H7 (cell line): ENCODE measurements at regions not wholly inside any gene's neighbourhood (a gene's known extent, or its start where the extent isn't known, plus 50 kb on each side); places are given as distances from the start of the nearest gene placed in this dataset.
"Not testable (repeated sequence)": the region's sequence is repeated elsewhere in the genome, so short reads cannot be mapped to it uniquely, and the experiment has no call there.

Source experiments
- DNase-seq: peaks from one replicate; pipeline ENCODE4 v3.0.0; 2012
- H3K27me3 ChIP-seq: 2 replicates; pipeline ENCODE4 v1.6.0; 2011; ENCODE audit warnings: mild to moderate bottlenecking, low read length; ENCODE audit not compliant: control insufficient read depth, insufficient read depth
- H3K36me3 ChIP-seq: replicated peaks from 2 replicates; pipeline ENCODE4 v1.5.1; 2011; ENCODE audit warnings: low read length; ENCODE audit not compliant: control insufficient read depth, insufficient read depth
- H3K4me3 ChIP-seq: 2 replicates; pipeline ENCODE4 v1.5.1; 2011; ENCODE audit warnings: low read depth, mild to moderate bottlenecking, control low read depth, low read length, moderate library complexity; ENCODE audit not compliant: insufficient read depth

- H3K4me3 ChIP-seq, H3K36me3 ChIP-seq, H3K27me3 ChIP-seq, DNase-seq: not testable (repeated sequence)
These were observed 102.4 kb upstream of the STX18 start for GRCh38 chr4:4644277-4644676.

GRCh38 chr4:4643743-4644142 is 101.9 kb upstream of the STX18 start:
- not testable (repeated sequence) for H3K27me3 ChIP-seq, H3K36me3 ChIP-seq, DNase-seq, H3K4me3 ChIP-seq

DNA sequence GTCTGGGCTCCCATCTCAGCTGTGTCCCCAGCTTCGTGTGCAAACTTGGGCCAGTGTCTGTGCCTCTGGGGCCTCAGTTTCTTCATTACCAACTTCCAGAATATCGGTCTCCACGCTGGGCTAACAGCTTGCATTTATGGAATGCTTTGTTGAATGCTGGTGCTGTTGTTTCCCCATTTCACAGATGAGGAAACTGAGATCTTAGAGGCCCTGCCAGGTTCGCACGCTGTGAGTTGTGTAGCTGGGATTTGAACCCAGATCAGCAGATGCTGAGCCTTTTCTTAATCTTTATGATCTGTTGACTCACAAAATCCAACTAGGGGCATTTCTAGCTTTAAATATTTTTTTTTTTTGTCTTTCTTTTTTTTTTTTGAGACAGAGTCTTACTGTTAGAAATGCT is 101.5 kb upstream of the STX18 start:
- DNase-seq: no peak
- Histone ChIP-seq H3K27me3 (no peaks in the 10 kb centered on the region; the same call in 1 of the 2 replicates), H3K4me3 (no peak overlapping the region), H3K36me3 (no peaks in the 10 kb centered on the region)

- DNase-seq: no peak
- Histone ChIP-seq H3K36me3 (no peaks in the 10 kb centered on the region; the same call in 1 of the 2 replicates), H3K4me3 (no peak overlapping the region), H3K27me3 (no peaks in the 10 kb centered on the region; the same call in 1 of the 2 replicates)
These were observed 100.7 kb upstream of the STX18 start for GRCh38 chr4:4642496-4643000.

- H3K4me3 ChIP-seq: no peak overlapping the region
- H3K27me3 ChIP-seq: no peaks in the 10 kb centered on the region; the same call in 1 of the 2 replicates
- H3K36me3 ChIP-seq: no peaks in the 10 kb centered on the region; the same call in 1 of the 2 replicates
- peak; percentile 68 for DNase-seq
These were observed 100.0 kb upstream of the STX18 start for GRCh38 chr4:4641661-4642495.

DNA sequence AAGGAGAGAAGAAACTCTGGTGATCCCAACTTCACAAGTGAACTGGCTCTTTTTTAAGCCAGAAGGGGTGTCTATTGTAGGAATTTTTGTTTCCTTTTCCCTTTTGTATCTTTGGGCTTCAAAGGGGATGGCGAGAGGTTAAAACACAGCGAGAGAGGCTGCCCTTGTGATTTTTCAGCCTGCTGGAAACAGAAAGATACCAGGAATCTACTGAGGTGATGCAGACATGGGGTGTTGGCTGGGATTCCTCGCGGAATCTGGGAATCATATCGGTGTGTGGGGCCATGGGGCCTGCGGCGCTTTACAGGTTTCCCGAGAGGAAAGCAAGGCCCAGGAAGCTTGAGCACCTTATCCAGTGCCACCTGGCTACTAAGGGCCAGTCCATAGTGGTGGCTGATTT is 99.4 kb upstream of the STX18 start:
- DNase-seq: peak; percentile 48
- no peaks in the 10 kb centered on the region; the same call in 1 of the 2 replicates for H3K27me3 ChIP-seq
- no peaks in the 10 kb centered on the region; the same call in 1 of the 2 replicates for H3K36me3 ChIP-seq
- no peak overlapping the region for H3K4me3 ChIP-seq

DNA sequence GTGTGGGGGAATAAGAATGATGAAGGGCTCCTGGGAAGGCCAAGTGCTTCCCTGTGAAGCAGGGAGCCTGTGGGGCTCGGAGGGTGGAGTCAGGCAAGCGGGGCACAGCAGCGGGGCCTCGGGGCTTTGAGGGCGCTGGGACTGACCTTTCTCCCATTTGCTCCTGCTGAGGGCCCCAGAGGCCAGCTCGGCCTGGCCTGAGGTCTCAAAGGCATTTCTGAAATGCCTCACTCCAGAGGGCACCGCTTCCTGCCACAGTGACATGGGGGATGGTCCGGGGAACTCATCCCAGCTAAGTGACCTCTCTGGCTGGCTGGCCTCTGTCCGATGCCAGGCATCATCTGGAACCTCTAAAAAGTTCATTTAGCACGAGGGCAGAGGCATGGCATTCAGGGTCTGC is 98.8 kb upstream of the STX18 start:
- Histone ChIP-seq H3K27me3 (no peaks in the 10 kb centered on the region; the same call in 1 of the 2 replicates), H3K4me3 (no peak overlapping the region), H3K36me3 (no peaks in the 10 kb centered on the region; the same call in 1 of the 2 replicates)
- DNase-seq: peak; percentile 74

GRCh38 chr4:4639370-4639769 is 97.5 kb upstream of the STX18 start:
- no peak for DNase-seq
- Histone ChIP-seq H3K27me3 (no peaks in the 10 kb centered on the region), H3K36me3 (no peaks in the 10 kb centered on the region; the same call in 1 of the 2 replicates), H3K4me3 (no peak overlapping the region)

GRCh38 chr4:4637710-4638109 is 95.9 kb upstream of the STX18 start:
- H3K4me3 ChIP-seq: no peak overlapping the region
- no peak for DNase-seq
- H3K27me3 ChIP-seq: no peaks in the 10 kb centered on the region
- peaks cover 1% of the 10 kb centered on the region for H3K36me3 ChIP-seq

DNA sequence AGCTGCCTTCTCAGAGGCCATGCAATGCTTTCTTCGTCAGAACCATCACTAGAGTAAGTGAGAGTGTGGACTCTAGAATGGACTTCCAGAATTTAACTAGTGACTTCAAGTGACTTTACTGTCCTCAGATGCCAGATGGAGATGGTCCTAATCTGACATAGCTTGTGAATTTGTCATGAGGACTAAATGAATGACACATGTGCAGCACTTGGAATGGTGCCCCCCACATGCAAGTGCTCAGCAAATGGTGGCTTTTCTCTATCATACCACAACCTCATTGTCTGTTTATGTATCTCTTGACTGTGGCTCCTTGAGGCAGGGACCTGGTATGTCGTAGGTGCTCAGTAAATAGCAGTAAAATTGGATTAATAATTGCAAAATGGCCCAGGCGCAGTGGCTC is 91.6 kb upstream of the STX18 start:
- Histone ChIP-seq H3K27me3 (no peaks in the 10 kb centered on the region), H3K4me3 (no peak overlapping the region), H3K36me3 (peaks cover 1% of the 10 kb centered on the region)
- DNase-seq: no peak

GRCh38 chr4:4631150-4631549 is 89.3 kb upstream of the STX18 start:
- Histone ChIP-seq H3K4me3 (no peak overlapping the region), H3K27me3 (no peaks in the 10 kb centered on the region), H3K36me3 (peaks cover 1% of the 10 kb centered on the region)
- no peak for DNase-seq

DNA sequence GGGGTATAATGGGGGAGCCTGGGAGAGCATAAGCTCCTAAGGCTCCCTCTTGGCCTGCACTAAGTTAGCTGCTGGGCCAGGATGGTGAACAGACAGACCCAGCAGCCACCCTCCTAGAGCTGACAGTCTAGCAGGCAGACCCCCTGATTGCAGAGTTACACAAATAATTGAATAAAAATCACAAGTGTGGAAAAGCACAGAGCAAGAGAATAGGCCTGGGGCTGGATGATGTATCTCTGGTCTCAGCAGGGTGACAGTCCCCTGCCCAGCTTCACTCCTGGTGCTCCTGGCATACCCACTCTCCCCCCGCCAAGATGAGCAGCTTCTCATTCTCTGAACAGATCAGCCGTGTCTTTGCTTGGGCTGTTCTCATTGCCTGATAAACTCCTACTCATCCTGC is 86.1 kb upstream of the STX18 start:
- H3K4me3 ChIP-seq: no peak overlapping the region
- DNase-seq: no peak
- H3K27me3 ChIP-seq: no peaks in the 10 kb centered on the region
- H3K36me3 ChIP-seq: no peaks in the 10 kb centered on the region

DNA sequence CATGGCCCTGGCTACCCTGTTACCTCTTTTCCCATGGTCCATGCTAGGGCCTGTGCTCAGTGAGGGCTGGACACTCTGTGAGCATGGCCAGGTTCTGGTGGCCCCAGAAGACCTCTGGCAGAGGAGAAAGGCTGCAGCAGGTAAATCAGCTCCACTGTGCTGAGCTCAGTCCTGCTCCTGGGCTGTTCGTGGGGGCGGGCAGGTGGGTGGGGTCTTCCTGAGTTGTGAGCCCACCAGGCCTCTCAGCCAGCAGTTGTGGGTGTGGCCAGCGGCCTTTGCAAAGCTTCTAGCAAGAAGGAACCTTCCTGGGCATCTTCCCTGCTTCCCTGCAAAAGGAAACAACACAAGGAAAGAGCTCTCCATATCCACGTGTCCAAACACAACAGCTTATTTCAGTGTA is 85.3 kb upstream of the STX18 start:
- H3K4me3 ChIP-seq: no peak overlapping the region
- H3K36me3 ChIP-seq: no peaks in the 10 kb centered on the region
- H3K27me3 ChIP-seq: no peaks in the 10 kb centered on the region
- DNase-seq: peak; percentile 54

DNA sequence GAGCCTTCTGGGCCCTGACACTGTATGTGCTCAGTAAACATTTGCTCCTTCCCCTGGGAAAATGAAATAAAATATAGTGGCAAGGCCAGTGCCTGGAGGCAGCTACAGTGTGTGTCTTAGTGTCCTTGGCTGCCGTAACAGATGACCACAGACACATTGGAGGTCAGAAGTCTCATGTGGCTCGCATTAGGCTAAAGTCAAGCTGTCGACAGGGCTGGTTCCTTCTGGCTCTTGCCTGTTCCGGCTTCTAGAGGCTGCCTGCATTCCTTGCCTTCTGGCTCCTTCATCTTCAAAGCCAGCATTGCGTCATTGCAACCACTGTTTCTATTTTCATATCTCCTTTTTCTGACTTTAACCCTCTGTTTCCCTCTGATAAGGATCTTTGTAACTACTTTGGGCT is 83.6 kb upstream of the STX18 start:
- no peaks in the 10 kb centered on the region for H3K36me3 ChIP-seq
- DNase-seq: no peak
- no peak overlapping the region for H3K4me3 ChIP-seq
- H3K27me3 ChIP-seq: no peaks in the 10 kb centered on the region

- Histone ChIP-seq H3K4me3 (no peak overlapping the region), H3K27me3 (no peaks in the 10 kb centered on the region), H3K36me3 (no peaks in the 10 kb centered on the region)
- no peak for DNase-seq
These were observed 82.5 kb upstream of the STX18 start for GRCh38 chr4:4624276-4624897.
